ENCODE measurements at regions not wholly inside any gene's neighbourhood (a gene's known extent, or its start where the extent isn't known, plus 50 kb on each side); places are given as distances from the start of the nearest gene placed in this dataset.

DNA sequence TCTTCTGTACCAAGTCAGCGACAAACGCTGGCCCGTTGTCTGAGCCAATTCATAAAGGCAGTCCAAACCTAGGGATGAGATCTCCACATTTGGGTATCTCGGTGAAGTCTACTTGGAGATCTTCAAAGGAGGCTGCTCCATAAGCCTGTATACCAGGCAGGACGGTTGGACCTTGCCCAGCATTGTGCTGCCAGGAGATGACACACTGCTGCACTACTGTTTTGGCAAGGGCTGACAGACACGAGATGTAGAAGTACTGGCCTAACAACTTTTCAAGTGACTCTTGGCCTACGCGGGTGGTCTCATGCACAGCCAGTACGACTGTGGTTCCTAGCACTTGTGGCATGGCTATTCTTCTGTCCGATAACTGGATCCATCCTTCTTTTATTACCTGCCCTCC, 135.3 kb downstream of the SLC38A6 start:
- peaks cover 0 to 42% (median 22%) of the 10 kb centered on the region in 8 donors for H3K9me3 ChIP-seq
- intact Hi-C loops (cut with DNase I; ENCODE audit: low total_unique reads), result no loop called here
- peaks cover 0 to 3% (median 0%) of the 10 kb centered on the region in 6 donors for H3K4me1 ChIP-seq
- H3K27ac ChIP-seq, result no peak overlapping the region
- no peaks in the 10 kb centered on the region for H3K36me3 ChIP-seq
- TF ChIP-seq POLR2A (IDR thresholded peaks at IDR 0.05) (no peak), POLR2AphosphoS5 (IDR thresholded peaks at IDR 0.05) (no peak)
- TF ChIP-seq, protein P1, sequence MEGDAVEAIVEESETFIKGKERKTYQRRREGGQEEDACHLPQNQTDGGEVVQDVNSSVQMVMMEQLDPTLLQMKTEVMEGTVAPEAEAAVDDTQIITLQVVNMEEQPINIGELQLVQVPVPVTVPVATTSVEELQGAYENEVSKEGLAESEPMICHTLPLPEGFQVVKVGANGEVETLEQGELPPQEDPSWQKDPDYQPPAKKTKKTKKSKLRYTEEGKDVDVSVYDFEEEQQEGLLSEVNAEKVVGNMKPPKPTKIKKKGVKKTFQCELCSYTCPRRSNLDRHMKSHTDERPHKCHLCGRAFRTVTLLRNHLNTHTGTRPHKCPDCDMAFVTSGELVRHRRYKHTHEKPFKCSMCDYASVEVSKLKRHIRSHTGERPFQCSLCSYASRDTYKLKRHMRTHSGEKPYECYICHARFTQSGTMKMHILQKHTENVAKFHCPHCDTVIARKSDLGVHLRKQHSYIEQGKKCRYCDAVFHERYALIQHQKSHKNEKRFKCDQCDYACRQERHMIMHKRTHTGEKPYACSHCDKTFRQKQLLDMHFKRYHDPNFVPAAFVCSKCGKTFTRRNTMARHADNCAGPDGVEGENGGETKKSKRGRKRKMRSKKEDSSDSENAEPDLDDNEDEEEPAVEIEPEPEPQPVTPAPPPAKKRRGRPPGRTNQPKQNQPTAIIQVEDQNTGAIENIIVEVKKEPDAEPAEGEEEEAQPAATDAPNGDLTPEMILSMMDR (IDR thresholded peaks at IDR 0.05 in 8 of 11, conservative IDR thresholded peaks at IDR 0.05 in 3 of 11), result no peak
- 87 to 97% (median 94%) methylated on average over 10 of the region's 10 CpGs for whole genome bisulfite sequencing, 5 donors
- no peak for DNase-seq
- no peak overlapping the region for H3K4me3 ChIP-seq
- peaks cover 0 to 5% (median 0%) of the 10 kb centered on the region in 7 donors for H3K27me3 ChIP-seq (replicated peaks in 1 of 7)

DNA sequence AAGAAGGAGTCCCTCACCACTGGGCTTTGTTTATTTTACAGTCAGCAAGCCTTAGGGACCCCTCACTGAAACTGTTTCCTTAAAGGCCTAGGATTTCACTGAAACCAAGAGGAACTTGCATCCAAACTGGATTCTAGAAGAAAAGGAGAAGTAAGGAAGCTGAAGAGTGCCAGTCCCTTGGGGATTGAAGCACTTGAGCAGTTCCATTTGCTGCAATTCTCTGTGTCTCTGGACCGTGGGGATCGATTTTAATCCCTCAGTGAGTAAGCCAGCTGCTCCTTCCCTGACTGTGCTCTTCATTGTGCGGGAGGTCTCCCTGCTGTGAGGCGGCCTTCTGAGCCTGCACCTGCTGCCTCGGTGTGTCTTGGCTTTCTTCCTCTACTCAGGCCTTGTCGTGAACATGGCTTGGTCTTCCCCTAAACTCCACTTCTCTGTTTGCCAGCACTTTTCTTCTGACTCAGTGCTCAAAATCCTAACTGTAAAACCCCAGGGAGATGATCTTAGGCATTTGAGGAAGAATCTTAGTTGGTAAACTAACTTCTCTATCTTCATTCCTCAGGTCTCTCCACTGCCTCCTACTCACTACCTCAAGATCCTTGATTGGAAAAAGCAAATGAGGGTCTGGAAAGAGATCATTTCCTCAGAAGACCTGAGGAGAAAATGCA, 132.6 kb downstream of the SLC38A6 start:
- Histone ChIP-seq H3K9me3 (peaks cover 0 to 37% (median 22%) of the 10 kb centered on the region in 8 donors), H3K4me3 (no peak overlapping the region), H3K36me3 (no peaks in the 10 kb centered on the region), H3K27me3 (replicated peaks in 1 of 7) (peaks cover 0 to 9% (median 0%) of the 10 kb centered on the region in 7 donors), H3K27ac (no peak overlapping the region), H3K4me1 (no peaks in the 10 kb centered on the region)
- no peak for DNase-seq
- WGBS, 5 donors, result 62 to 77% (median 72%) methylated on average over 6 of the region's 6 CpGs
- intact Hi-C loops (cut with DNase I; ENCODE audit: low total_unique reads), result no loop called here
- TF ChIP-seq POLR2A (IDR thresholded peaks at IDR 0.05), result no peak
- TF ChIP-seq, protein P1 (IDR thresholded peaks at IDR 0.05 in 8 of 11, conservative IDR thresholded peaks at IDR 0.05 in 3 of 11), result no peak
- no peak for TF ChIP-seq POLR2AphosphoS5 (IDR thresholded peaks at IDR 0.05)

DNA sequence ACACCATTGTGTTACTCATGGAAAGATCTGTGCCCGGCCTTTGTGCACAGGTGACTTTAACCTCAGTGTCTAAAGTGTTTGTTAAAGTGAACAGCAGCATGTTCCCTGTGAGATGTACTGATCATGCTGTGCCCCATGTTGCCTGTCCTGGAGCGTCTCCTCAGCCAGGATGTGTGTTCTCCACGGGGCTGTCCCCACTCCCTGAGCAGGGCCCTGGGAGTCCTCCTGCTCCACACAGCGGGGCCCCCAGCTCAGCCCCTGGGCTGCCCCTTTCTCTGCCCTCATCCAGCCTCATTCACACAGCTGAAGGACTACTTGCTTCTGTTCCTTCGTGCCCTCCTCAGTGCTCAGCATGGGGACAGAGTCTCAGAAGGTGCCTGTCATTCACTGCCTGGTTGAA, 131.5 kb downstream of the SLC38A6 start:
- TF ChIP-seq POLR2AphosphoS5 (IDR thresholded peaks at IDR 0.05) (no peak), POLR2A (IDR thresholded peaks at IDR 0.05) (no peak)
- TF ChIP-seq, protein P1 (IDR thresholded peaks at IDR 0.05 in 8 of 11, conservative IDR thresholded peaks at IDR 0.05 in 3 of 11), result no peak
- no peak for DNase-seq
- H3K27me3 ChIP-seq (replicated peaks in 1 of 7), result peaks cover 0 to 9% (median 0%) of the 10 kb centered on the region in 7 donors
- H3K4me1 ChIP-seq, result peaks cover 0 to 7% (median 0%) of the 10 kb centered on the region in 6 donors
- H3K36me3 ChIP-seq, result no peaks in the 10 kb centered on the region
- no peak overlapping the region for H3K4me3 ChIP-seq
- peaks cover 0 to 37% (median 22%) of the 10 kb centered on the region in 8 donors for H3K9me3 ChIP-seq
- intact Hi-C loops (cut with DNase I; ENCODE audit: low total_unique reads), result no loop called here
- no peak overlapping the region for H3K27ac ChIP-seq
- WGBS, 5 donors, result 86 to 94% (median 88%) methylated on average over 5 of the region's 5 CpGs

DNA sequence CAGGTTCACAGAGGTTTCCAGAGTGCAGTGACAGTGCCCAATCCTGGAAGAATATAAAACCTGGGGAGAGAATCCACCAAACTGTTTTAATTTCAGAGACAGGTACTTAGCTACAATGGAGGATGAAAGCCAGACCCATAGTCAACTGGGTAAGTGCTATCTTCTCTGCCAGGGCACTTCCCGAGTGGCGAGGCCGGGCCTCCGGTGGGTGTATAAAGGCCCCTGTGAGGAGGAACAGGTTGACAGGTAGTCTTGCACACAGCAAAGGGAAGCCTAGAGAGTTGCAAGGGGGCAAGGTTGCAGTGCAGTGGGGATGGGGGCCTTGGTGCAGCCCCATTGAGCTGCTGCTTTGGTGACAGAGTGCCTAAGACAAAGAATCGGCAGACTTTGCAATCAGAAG, 130.7 kb downstream of the SLC38A6 start:
- TF ChIP-seq POLR2A (IDR thresholded peaks at IDR 0.05), result no peak
- TF ChIP-seq POLR2AphosphoS5 (IDR thresholded peaks at IDR 0.05), result no peak
- TF ChIP-seq, protein P1 (IDR thresholded peaks at IDR 0.05 in 8 of 11, conservative IDR thresholded peaks at IDR 0.05 in 3 of 11), result no peak
- 91 to 98% (median 95%) methylated on average over 5 of the region's 5 CpGs for WGBS, 5 donors
- peaks cover 0 to 37% (median 22%) of the 10 kb centered on the region in 8 donors for H3K9me3 ChIP-seq
- no peak for DNase-seq
- no peak overlapping the region for H3K4me3 ChIP-seq
- peaks cover 0 to 7% (median 0%) of the 10 kb centered on the region in 6 donors for H3K4me1 ChIP-seq
- intact Hi-C loops (cut with DNase I; ENCODE audit: low total_unique reads), result no loop called here
- H3K27me3 ChIP-seq (replicated peaks in 1 of 7), result peaks cover 0 to 9% (median 0%) of the 10 kb centered on the region in 7 donors
- no peak overlapping the region for H3K27ac ChIP-seq
- H3K36me3 ChIP-seq, result no peaks in the 10 kb centered on the region

Measured in spleen (tissue), 11 donors.